Osteoblast (primary cell): ENCODE measurements at regions not wholly inside any gene's neighbourhood (a gene's known extent, or its start where the extent isn't known, plus 50 kb on each side); places are given as distances from the start of the nearest gene placed in this dataset.

Experiments used
- DNase-seq: peaks from one replicate; pipeline ENCODE4 v3.0.0; 2011; ENCODE audit warnings: low spot score, mixed read lengths; ENCODE audit not compliant: insufficient read length; ENCODE audit errors: missing footprints
- H2AFZ ChIP-seq: 2 replicates; pipeline ENCODE4 v1.6.0; 2011; ENCODE audit warnings: mild to moderate bottlenecking, low read length
- H3K27ac ChIP-seq: 2 replicates; pipeline ENCODE4 v1.5.1; 2011; ENCODE audit warnings: mild to moderate bottlenecking, low read depth, low read length, moderate library complexity
- H3K27me3 ChIP-seq: 2 replicates; pipeline ENCODE4 v1.6.0; 2012; ENCODE audit warnings: mild to moderate bottlenecking, control low read depth, inconsistent platforms, low read length, moderate library complexity; ENCODE audit not compliant: insufficient read depth
- H3K36me3 ChIP-seq: 2 replicates; pipeline ENCODE4 v1.5.1; 2011; ENCODE audit warnings: mild to moderate bottlenecking, low read length, control low read depth, moderate library complexity; ENCODE audit not compliant: insufficient read depth
- H3K4me1 ChIP-seq: 2 replicates; pipeline ENCODE4 v1.5.1; 2011; ENCODE audit warnings: mild to moderate bottlenecking, low read length, control low read depth, moderate library complexity; ENCODE audit not compliant: insufficient read depth
- H3K4me2 ChIP-seq: 2 replicates; pipeline ENCODE4 v1.6.0; 2011; ENCODE audit warnings: mild to moderate bottlenecking, low read length; ENCODE audit not compliant: insufficient read depth
- H3K4me3 ChIP-seq: fragments of 200-600 bp; sonication (generic); 3 replicates; pipeline ENCODE4 v1.5.1; 2012; ENCODE audit warnings: mild to moderate bottlenecking, low read length, inconsistent platforms; ENCODE audit not compliant: insufficient read depth
- H3K79me2 ChIP-seq: 2 replicates; pipeline ENCODE4 v1.6.0; 2012; ENCODE audit warnings: mild to moderate bottlenecking, low read length, control low read depth, inconsistent platforms; ENCODE audit not compliant: insufficient read depth
- H3K9me3 ChIP-seq: 2 replicates; pipeline ENCODE4 v1.5.1; 2011; ENCODE audit warnings: low read depth, low read length, control low read depth
- H4K20me1 ChIP-seq: 2 replicates; pipeline ENCODE4 v1.6.0; 2012; ENCODE audit warnings: mild to moderate bottlenecking, low read length, control low read depth; ENCODE audit not compliant: insufficient read depth
- TF ChIP-seq, protein P1 (sequence below): IDR thresholded peaks from 2 replicates; pipeline ENCODE4 v1.5.1; 2011; ENCODE audit warnings: mild to moderate bottlenecking, low read depth, low read length, moderate library complexity; ENCODE audit errors: extremely low read depth

DNA sequence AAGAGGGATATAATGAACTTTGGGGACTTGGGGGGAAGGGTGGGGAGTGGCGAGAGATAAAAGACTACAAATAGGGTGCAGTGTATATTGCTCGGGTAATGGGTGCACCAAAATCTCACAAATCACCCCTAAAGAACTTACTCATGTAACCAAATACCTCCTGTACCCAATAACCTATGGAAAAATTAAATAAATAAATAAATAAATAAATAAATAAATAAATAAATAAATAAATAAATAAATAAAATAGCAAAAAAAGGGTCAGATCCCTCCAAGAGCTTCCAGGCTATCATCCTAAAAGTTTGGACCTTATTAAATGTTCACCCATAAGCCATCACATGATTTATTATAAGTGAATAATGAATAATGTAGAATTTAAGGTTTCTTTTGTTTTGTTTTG is 636.1 kb upstream of the C16orf82 start:
- no peaks in the 10 kb centered on the region for H3K9me3 ChIP-seq
- H3K36me3 ChIP-seq: no peaks in the 10 kb centered on the region
- no peak overlapping the region for H3K4me2 ChIP-seq
- no peaks in the 10 kb centered on the region for H3K4me1 ChIP-seq
- TF ChIP-seq, protein P1, sequence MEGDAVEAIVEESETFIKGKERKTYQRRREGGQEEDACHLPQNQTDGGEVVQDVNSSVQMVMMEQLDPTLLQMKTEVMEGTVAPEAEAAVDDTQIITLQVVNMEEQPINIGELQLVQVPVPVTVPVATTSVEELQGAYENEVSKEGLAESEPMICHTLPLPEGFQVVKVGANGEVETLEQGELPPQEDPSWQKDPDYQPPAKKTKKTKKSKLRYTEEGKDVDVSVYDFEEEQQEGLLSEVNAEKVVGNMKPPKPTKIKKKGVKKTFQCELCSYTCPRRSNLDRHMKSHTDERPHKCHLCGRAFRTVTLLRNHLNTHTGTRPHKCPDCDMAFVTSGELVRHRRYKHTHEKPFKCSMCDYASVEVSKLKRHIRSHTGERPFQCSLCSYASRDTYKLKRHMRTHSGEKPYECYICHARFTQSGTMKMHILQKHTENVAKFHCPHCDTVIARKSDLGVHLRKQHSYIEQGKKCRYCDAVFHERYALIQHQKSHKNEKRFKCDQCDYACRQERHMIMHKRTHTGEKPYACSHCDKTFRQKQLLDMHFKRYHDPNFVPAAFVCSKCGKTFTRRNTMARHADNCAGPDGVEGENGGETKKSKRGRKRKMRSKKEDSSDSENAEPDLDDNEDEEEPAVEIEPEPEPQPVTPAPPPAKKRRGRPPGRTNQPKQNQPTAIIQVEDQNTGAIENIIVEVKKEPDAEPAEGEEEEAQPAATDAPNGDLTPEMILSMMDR: no peak
- no peaks in the 10 kb centered on the region for H3K27me3 ChIP-seq
- no peak for DNase-seq
- H2AFZ ChIP-seq: no peak overlapping the region
- H3K27ac ChIP-seq: no peak overlapping the region
- no peaks in the 10 kb centered on the region for H3K79me2 ChIP-seq
- H4K20me1 ChIP-seq: no peaks in the 10 kb centered on the region
- H3K4me3 ChIP-seq: no peak overlapping the region

DNA sequence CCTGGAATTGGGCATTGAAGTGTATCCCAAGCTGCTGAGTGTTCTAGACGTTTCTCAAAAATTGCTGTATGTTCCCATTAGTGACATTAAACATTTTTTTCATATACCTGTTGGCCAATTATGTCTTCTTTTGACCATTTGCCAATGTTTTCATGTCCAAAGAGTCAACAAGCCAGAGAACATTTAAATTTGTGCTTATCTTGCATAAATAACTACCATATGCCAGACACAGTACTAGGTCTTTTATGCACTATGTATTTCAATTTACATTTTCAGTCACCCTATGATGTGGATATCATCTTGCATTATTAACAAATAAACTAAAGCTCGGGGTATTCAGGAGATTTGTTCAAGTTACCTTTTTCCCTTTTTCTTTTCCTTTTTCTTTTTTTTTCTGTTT is 632.9 kb upstream of the C16orf82 start:
- Histone ChIP-seq H2AFZ (no peak overlapping the region), H3K4me3 (no peak overlapping the region), H3K36me3 (no peaks in the 10 kb centered on the region), H3K4me2 (no peak overlapping the region), H3K4me1 (no peaks in the 10 kb centered on the region), H3K79me2 (no peaks in the 10 kb centered on the region), H4K20me1 (no peaks in the 10 kb centered on the region), H3K27ac (no peak overlapping the region), H3K9me3 (no peaks in the 10 kb centered on the region), H3K27me3 (no peaks in the 10 kb centered on the region)
- DNase-seq: no peak
- TF ChIP-seq, protein P1: no peak

DNA sequence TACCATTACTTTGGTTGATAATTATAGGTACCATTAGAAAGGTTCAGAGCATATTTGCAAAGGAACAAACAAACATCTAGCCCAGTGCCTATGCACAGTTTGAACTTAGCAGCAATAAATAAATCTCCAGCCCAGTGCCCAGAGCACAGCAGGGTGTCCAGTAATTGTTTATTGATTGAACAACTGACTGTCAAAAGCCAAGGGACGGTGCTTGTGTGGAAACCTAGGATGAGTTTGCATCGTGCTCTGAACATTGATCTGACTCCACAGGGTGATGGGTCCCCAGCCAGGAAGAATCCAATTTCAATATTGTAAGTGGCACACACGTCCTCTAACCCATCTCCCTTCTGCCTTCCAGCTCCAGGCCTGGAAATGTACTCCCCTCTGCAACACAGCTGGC is 625.5 kb upstream of the C16orf82 start:
- Histone ChIP-seq H3K79me2 (no peaks in the 10 kb centered on the region), H3K4me3 (no peak overlapping the region), H3K9me3 (peaks cover 2% of the 10 kb centered on the region), H3K36me3 (no peaks in the 10 kb centered on the region), H3K27me3 (no peaks in the 10 kb centered on the region), H3K4me1 (no peaks in the 10 kb centered on the region), H3K4me2 (no peak overlapping the region), H2AFZ (no peak overlapping the region), H3K27ac (no peak overlapping the region), H4K20me1 (no peaks in the 10 kb centered on the region)
- no peak for DNase-seq
- TF ChIP-seq, protein P1: no peak

DNA sequence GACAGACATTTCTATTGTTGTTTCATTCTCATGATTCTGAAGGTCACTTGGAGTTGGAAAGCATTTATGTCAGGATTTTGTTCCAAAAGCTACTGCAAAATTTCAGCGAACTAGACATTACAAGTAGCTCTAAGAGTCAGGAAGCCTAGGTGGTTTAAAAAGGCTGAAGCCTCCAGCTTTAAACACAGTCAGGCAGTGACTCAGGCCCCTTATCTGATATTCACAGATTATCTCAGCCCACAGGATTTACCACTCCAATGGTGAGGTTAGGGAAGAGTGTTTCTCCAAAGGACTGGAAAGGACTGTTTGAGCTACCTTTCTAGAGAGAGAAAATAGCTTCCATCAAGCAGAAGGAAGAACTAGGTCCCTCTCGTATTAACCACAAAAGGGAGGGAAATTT is 624.4 kb upstream of the C16orf82 start:
- peaks cover 2% of the 10 kb centered on the region for H3K9me3 ChIP-seq
- H3K4me1 ChIP-seq: no peaks in the 10 kb centered on the region
- no peak overlapping the region for H3K4me2 ChIP-seq

More for the DNA sequence above, 624.4 kb upstream of the C16orf82 start:
- Histone ChIP-seq H2AFZ (no peak overlapping the region), H4K20me1 (no peaks in the 10 kb centered on the region), H3K4me3 (no peak overlapping the region), H3K36me3 (no peaks in the 10 kb centered on the region), H3K27me3 (no peaks in the 10 kb centered on the region), H3K27ac (no peak overlapping the region), H3K79me2 (no peaks in the 10 kb centered on the region)
- TF ChIP-seq, protein P1: no peak
- no peak for DNase-seq
